HPDE6-E6E7 (cell line): ENCODE measurements at regions not wholly inside any gene's neighbourhood (a gene's known extent, or its start where the extent isn't known, plus 50 kb on each side); places are given as distances from the start of the nearest gene placed in this dataset.

ENCODE experiments used
- DNase-seq: peaks from one replicate; pipeline ENCODE4 v3.0.0; 2011; ENCODE audit warnings: missing footprints; ENCODE audit errors: extremely low spot score

DNA sequence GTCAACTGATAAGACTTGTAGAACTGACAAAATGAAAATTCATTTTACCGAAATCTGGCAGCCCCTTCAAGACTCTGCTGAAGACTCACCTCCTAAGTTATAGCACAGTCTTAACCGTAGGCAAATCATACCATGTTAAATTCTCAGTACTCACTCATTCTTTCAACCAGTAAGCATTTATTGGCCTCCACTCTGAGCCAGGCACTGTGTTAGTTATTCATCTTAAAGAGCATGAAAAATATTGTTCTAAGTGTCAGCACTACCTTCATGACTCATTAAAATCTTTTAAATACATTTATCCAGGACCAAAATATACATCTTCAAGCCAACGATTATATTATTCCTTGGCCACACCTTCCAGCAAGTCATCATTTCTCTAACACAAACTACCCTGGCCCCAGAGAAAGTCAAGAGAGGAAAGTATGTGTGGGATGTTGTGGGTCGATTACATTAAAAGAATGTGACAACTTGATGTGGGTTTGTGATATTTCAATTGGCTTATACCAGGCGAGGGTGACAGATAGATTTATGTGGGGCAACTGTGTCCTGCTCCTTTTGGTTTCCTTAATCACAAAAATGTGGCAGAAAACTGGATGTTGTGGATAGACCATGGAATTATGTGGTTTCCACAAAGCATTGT lies 55.0 kb downstream of the TMEM30B start:
- DNase-seq: no peak

DNA sequence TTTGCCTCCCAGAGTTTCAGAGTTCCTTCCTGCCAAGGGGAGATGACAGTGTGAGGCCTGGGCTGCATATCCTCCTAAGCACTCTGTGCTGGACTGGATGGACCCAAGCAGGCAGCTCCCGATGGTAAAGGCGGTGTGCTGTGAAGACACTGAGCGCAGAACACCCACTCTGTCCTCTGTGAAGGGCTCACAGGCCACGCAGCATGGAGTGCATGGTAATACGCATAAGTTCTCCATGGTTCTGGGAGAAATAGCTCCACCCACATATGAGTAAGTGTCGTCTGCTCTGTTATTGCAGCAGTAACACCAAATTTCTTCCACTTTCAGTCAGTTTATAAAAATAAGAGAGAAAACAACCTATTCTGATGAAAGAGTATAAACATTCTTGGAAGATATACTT lies 55.8 kb downstream of the TMEM30B start:
- DNase-seq: no peak

DNA sequence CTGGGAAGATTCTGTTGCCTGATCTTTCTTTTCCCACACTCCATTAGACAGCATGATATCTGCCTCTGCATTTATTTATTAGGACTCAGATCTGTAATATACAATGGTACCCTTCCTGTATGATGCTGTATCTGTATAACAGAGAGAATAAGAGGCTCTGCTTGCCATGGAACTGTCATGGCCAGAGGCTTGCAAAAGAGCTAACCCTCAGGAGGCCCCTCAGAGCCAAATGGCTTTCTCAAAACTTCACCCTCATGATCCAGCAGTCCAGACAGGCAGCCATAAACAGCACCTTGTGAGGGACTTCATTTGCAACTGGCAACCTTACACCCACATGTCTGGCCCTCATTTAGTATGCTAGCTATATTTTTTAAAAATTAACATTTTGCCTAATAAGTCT lies 57.6 kb downstream of the TMEM30B start:
- DNase-seq: no peak

DNA sequence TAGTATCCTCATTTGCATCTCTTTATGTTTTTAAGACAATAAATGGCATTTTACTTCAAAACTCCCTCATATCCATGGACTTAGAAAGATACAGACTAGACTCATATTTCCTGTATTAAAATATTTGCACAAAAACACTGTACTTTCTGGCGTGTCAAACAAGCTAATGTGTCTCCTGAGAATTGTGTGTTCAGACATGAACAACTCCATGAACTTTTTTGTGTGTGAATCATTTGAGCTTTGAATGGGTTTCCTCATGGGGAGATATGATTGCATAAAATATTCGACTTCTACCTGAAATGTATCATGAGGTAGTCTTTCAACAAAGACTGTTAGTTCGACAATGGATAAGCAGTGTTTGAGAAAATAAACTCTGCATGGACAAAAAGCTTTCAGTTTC lies 58.8 kb downstream of the TMEM30B start:
- DNase-seq: no peak

DNA sequence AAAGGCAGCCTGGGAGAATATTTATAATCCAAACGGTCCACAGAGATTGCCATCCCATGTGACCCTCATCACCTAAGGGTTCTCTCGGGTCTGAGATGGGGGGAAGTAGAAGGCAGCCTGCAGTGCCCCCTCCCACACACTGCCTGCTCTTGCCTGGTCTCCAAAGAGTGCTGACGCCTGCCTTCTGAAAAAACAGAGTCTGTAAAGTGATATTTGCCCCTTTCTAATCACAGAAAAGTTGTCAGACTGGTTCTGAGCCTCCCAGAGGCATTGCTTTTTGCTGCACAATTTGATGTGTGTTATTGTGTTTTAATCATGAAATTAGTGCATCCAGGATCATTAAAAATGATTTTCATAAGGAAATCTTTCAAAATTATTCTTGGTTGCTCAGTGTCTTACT lies 59.2 kb downstream of the TMEM30B start:
- DNase-seq: no peak

DNA sequence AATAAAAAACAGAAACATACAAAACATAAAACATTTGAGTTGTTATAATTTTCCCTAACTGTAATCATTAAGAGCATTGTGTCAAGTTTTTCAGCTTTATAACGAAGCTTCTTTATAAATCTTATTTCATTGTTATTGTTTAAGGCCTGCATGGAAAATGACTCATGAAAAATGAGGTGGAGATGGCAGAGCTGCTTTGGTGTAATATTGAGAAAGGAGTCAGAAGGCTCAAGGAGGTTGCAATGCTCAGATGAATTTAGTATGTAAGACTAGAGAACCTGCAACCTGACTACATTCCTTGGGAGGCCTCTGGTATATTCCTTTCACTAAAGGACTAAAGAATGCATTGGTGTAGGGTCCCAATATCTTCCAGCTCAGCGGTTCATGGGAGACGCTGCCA lies 61.5 kb downstream of the TMEM30B start:
- DNase-seq: no peak

DNA sequence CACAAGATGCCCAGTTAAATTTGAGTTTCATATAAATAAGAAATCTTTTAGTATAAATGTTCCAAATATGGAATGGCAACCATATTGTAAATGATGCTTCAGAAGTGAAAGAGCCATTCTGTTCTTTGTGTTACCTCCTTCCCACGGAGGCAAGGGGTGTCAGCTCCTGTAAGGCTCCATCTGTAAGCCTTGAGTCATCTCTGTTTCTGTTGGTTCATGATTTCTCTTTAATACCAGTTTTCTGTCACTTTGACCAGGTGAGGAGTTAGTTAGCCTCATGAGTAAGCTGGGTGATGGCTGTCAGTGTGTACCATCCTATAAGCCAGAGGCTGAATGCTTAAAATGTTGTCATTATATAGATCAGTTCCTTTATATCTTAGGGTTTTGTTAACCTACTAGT lies 61.9 kb downstream of the TMEM30B start:
- DNase-seq: no peak

DNA sequence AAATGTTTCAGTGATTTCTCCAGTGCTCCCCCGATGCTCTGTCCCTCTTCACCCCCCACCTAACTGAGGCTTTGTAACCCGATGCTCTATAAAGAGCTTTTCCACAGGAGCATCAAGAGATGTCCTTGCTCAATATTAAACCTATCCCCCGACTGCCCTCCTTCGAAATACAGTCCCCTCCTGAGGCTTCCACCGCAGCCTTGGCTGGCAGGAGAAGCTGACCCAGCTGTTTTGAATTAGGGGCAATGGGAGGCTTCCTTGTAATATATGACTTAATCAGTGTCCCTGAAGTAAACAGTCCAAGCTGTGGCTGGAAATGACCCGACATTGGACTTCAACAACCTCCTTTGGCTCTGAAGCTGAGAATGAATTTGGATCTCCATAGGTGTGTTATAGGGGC lies 62.4 kb downstream of the TMEM30B start:
- no peak for DNase-seq

DNA sequence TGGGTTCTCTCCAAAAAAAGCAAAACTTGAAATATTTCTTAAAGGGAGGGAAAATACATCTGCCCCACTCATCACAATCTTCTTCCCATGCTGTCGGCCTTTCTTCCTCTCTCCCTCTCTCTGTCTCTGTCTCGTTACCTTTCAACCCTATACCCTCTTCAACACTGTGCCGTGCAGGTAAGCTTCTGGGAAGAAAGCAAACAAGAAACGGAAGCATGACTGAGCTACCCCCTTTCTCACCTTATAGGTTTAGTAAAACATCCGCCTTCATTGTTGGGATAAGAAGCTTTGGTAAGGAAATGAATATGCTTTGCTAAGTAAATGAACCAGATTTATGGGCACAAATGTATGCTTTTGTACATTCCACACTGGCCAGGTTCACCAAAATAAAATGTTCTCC lies 63.0 kb downstream of the TMEM30B start:
- DNase-seq: no peak

DNA sequence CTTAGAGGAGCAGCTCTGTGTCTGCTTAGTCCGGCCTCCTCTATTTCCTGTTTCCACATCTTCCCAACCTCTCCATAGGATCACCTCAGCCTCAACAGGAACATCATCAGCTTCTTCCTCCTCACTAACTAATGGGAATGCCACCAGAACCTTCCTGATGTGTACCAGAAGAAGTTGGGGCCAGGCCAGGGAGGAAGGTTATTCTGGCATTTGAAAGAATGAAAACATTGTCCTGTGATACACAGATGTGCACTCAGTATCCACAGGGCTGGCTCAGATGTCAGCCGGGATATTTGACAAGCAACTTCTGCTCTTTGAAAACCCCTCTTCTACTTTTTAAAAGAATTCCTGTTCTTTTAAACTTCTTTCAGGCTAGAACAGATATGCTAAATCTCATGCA lies 63.6 kb downstream of the TMEM30B start:
- no peak for DNase-seq

DNA sequence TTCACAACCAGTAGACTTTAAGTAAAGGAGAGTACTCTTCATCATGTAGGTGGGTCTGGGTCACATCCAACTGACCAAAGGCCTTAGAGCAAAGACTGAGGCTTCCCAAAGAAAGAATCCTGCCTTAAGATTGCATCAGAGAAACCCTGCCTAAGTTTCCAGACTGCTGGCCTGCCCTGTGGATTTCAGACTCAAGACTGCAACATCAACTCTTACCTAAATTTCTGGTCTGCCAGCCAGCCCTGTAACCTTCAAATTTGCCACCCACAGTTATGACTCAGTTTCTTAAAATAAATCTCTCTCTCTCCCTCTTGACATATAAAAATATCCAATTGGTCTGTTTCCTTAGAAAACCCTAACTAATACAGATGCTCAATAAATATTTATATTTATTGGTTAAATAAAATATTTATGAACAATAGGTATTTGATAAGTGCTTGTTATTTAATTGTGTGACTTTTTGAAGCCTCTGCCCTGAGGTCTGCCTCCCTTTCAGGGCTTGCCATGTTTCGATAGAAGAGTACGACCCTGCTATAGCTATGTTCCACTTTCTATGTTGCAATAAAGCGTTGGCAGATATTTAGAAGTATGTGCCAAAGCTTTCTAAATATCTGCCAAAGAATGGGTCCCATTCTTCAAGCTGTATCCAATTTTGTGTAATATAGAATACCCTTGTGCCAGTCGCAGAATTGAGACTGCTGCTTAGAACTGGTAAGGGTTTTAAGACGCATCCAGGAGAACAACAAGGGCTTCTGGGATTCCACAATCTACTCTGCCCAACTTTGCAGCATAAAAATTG lies 65.7 kb downstream of the TMEM30B start:
- no peak for DNase-seq

DNA sequence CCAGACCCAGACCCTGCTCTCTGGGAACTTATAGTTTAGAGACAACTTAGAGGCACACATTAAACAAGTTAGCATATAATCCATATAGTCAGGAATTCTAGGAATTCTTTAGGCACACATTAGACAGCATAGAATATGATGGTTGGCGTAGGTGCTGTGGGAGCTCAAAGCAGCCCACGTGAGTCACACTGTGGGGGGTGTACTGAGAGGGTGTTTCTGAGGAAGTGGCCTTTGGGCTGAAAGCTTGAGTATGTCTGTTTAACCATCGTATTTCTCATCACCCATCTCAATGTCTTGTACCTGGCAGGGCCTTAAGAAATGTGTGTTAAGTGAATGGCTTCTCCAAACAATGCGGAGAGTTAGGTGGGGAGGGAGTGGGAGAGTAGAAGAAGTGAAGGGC lies 67.2 kb downstream of the TMEM30B start:
- no peak for DNase-seq

DNA sequence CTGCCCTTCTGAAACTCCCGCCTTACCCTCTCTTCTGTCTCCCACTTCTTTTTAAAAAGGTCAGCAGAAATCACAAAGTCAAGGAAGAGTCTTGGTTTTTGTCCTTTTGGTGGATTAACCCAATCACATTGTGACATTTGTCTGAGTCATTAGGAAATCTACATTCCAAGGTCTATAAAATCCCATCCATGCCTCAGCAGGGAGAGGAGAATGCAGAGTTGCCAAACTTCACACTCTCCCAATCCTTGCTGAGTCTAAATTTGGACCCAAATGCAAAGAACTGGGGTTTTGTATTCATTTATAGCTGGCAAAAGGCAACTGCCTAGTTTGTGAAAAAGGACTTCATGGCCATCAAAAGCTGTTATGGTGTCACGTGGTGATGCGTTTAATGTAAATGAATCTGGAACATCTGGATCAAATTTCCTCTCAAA lies 67.9 kb downstream of the TMEM30B start:
- no peak for DNase-seq

DNA sequence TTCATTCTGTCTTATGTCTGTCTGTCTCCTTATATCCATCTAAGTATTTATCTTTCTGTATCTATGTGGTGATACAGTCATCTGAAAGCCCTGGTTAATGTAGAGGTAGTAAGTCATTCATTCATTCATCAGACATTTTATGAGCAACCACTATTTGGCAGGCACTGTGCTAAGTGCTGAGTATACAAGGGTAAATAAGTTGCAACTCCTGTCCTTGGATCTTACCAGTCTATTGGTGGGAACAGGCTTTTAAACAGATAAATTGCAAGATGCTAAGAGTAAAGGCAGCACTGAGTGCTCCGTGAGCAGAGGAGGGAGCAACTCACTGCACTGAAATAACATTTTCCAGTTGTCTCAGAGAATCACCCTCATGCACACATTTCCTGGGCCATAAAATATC lies 68.6 kb downstream of the TMEM30B start:
- DNase-seq: no peak

DNA sequence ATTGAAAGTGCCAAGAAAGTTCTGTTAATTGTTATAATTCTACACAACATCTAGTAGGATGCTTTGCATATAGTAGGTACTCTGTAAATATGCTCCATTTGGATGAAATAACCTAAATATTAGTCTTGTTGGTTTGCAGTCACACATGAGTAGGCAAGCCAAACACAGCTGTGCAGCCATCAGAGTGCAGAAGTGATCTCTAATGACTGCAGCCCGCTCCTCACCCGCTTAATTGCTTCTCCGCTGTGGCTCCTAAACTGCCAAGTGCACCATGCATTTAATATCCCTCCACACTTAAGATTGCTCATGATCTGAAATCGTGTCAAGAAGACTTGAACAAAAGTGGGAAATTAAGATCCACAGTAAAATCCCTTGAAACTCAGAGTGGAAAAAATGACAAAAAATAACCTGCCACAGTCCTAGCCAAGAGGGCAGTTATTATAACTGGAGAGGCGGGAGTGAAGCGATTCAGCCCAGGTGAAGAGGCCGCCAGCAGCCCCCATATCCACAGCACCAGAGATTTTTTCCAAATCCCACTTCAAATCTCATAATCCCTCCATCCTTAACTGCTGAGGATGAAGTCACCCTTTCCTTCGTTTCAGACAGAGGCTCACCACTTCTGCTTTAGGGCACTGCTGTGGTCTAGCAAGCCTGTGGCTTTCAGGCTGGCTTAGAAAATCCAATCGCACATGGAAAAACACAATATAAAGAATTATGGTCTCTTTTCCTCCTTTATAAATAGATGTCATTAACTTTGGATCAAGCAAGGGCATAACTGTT lies 69.5 kb downstream of the TMEM30B start:
- no peak for DNase-seq

DNA sequence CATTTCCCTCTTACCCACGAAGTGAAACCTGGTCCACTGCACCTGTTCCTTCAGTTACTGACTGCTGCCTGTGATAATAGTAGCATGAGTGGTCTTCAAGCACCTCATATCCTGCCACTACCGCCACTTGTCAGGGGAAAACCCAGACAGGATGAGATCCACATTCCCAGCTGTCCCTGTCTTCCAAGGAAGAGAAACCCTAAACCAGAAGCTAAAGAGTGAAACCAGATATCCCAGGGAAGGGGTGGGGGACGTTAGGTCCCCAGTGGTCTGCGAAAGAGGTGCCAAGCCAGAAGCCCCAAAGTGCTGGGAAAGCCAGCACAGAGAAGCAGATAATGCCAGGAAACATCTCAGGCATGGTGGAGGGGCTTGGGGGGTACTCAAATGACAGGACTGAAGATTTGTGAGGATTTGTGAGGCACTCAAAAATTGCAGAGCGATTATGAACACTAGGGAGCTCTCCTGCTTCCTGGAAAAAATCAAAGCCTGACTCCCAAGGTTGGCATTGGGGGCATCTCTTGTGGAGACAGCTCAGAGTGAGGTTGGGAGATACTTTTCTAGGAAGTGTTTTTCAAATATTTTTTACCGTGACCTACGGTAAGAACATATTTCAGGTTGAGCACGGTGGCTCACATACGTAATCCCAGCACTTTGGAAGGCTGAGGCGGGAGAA lies 77.9 kb downstream of the TMEM30B start:
- DNase-seq: no peak

DNA sequence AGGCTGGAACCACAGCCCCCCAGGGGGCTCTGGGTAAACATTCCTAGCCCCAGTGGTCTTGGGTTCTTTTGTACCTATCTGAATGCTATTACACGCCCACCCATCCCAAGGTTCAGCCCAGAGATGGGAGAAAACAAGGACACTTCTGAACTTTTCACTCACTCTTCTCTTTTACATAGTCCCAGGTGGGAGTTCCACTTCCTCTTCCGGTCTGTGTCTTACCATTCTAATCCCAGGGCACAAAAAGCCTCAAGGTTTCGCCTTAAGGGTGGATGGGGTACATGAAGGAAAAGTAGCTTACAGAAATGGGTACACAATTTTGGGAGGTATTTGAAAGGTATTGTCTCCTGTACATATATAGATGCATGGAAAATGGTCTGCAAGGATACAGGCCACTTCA lies 79.0 kb downstream of the TMEM30B start:
- DNase-seq: no peak

DNA sequence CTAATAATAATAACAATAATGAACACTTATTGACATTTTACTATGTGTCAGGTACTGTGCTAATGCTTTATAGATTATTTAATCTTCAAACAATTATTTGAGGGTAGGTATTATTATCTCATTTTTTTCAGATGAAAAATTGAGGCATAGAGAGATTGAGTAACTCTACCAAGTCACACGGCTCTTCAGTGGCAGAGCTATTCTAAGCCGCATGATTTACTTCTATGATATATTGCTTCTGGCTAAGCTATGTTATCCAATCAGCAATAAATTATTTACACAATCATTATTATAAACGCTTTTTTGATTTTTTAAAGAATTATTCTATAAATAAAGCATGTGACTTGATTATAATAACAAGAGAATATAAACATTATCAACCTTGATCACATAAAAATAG lies 80.0 kb downstream of the TMEM30B start:
- no peak for DNase-seq

DNA sequence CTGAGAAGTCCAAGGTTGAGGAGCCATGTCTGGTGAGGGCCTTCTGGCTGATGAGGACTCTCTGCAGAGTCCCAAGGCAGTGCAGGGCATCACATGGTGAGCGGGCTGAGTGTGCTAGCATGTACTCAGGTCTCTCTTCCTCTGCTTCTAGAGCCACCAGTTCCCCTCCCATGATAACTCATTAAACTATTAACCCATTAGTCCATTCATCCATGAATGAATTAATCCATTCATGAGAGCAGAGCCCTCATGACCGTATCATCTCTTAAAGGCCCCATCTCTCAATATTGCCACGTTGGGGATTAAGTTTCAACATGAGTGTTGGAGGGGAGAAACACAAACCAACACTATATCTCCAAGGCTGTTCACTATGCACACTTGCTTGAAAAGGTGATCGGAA lies 83.7 kb downstream of the TMEM30B start:
- no peak for DNase-seq

DNA sequence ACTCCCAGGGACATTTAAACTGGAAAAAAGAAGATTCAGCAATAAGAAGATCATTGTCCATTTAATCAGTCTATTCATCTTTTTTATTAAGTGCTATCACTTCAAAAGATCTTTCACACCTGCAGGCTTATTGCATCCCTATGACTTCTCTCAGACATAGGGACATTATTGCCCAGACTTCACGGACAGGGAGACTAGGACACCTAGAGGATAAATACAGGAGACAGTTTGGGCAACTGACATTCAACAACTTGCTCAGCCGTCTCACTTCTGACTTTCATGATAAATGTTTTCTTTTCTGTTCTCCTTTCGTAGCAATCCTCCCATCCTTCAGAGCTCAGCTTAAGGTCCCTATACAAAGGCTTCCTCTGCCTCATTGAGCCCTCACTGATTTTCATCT lies 84.3 kb downstream of the TMEM30B start:
- no peak for DNase-seq

DNA sequence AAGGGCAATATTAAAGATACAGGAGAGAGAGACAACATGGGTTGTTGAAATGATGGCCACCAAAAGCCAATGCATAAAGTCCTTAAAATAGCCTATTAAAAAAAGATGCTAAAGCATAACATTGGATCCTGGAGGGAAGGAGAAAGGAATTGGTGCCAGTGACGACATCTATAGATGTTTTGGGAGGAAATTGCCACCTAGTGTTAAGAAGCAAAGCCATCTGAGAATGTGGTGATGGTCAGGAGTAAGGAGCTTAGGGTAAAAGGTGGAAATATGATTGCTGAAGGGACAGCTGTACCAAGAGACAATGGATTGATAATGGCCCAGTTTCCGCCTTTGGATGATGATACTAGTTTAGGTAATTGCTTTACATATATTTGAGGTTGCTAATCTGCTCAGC lies 85.1 kb downstream of the TMEM30B start:
- DNase-seq: no peak

DNA sequence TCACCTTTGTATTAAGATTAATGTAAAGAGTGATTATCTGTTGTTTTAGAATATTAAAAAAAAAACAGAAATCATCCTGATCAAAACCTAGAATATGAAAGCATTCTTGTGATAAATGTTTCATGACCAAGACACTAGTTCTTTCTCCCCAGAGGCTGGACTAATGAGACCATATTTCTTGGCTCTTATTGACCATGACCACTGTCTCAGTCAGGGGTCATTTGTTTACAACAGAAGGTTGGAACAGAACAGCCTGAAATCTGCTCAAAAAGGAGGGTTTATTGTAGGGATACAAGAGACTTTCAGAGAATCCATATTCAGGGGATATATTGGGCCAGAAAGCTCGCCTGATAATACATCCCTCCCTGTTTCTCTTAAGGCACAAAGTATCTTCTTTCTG lies 87.7 kb downstream of the TMEM30B start:
- no peak for DNase-seq
